Adrenal gland (tissue), 9 donors: ENCODE measurements at regions not wholly inside any gene's neighbourhood (a gene's known extent, or its start where the extent isn't known, plus 50 kb on each side); places are given as distances from the start of the nearest gene placed in this dataset.

Experiments used
- DNase-seq, 7 donors: peaks; one replicate each; pipeline ENCODE4 v3.0.0-alpha.2; 2019 to 2020
- H3K27ac ChIP-seq, 5 donors: fragments of 200-600 bp; sonication (generic) in 4 of 5; 1 replicate in 3 of 5; 2 replicates in 2 of 5; pipeline versions ENCODE4 v1.5.1 to v1.8.0; 2016 to 2020; ENCODE audit warnings: mild to moderate bottlenecking in 1 of 5
- H3K27me3 ChIP-seq: fragments of 200-600 bp; 2 replicates; pipeline ENCODE4 v1.8.0; 2021
- H3K36me3 ChIP-seq, 2 donors: fragments of 200-600 bp; replicated peaks in 1 of 2; 1 replicate in 1 of 2; 2 replicates in 1 of 2; pipeline versions ENCODE4 v1.5.1 to v1.8.0; 2018 to 2022
- H3K4me1 ChIP-seq, 2 donors: fragments of 200-600 bp; replicated peaks in 1 of 2; 1 replicate in 1 of 2; 2 replicates in 1 of 2; pipeline versions ENCODE4 v1.5.1 to v1.8.0; 2018 to 2021
- H3K4me3 ChIP-seq, 4 donors: fragments of 200-600 bp; sonication (generic) in 3 of 4; one replicate each; pipeline ENCODE4 v1.5.1; 2016 to 2018
- H3K9me3 ChIP-seq, 3 donors: fragments of 200-600 bp; sonication (generic) in 1 of 3; replicated peaks in 1 of 3; 1 replicate in 2 of 3; 2 replicates in 1 of 3; pipeline versions ENCODE4 v1.5.1 to v1.8.0; 2016 to 2021
- CTCF ChIP-seq, 6 experiments: fragments of 450-650 bp in 4 of 6; fragments of 200-600 bp in 2 of 6; sonication (generic) in 1 of 6; IDR thresholded peaks; 1 replicate in 5 of 6; 2 replicates in 1 of 6; pipeline versions ENCODE4 v1.5.1 to v1.8.0; 2016 to 2021; ENCODE audit warnings: antibody characterized with exemption in 6 of 6, mild to moderate bottlenecking in 2 of 6, moderate library complexity in 1 of 6
- POLR2A ChIP-seq, 2 donors: fragments of 450-650 bp; IDR thresholded peaks; one replicate each; pipeline ENCODE4 v1.6.1; 2017; ENCODE audit warnings: antibody characterized with exemption in 2 of 2, mild to moderate bottlenecking in 2 of 2, moderate library complexity in 1 of 2
- WGBS, 4 donors: extraction: QIAGEN DNeasy Blood & Tissue Kit in 2 of 4; methylation state at CpG; one replicate each; pipeline versions ENCODE4 v1.1.5 to v1.1.7; 2013 to 2017; 5-methylcytosine and 5-hydroxymethylcytosine counted together
- intact Hi-C, 2 donors: fragments of 100-400 bp; cut with DNase I; formaldehyde crosslinking; loops; one replicate each; pipeline versions ENCODE4 v1.14.1 to v1.15.0; 2022 to 2023
- donor health status: healthy with polysubstance abuse.
- donor health status: Bipolar disorder and iron deficiency.
- donor health status: DM: yes; HTN: yes; CAD: no.
- donor health status: DM: no; HTN: no; CAD: no.
- donor health status: DM: no; HTN: no; CAD: no.

GRCh38 chr1:195306281-195306680, 1302.0 kb downstream of the KCNT2 start:
- H3K4me1 ChIP-seq = no peaks in the 10 kb centered on the region
- intact Hi-C loops = no loop called here
- no peak overlapping the region for H3K4me3 ChIP-seq
- DNase-seq = no peak
- no peaks in the 10 kb centered on the region for H3K27me3 ChIP-seq
- H3K27ac ChIP-seq = no peak overlapping the region
- TF ChIP-seq POLR2A (IDR thresholded peaks at IDR 0.05) = no peak
- TF ChIP-seq CTCF (IDR thresholded peaks at IDR 0.05) = no peak
- WGBS, 4 donors = 57 to 75% (median 66%) methylated on average over 4 of the region's 4 CpGs
- no peaks in the 10 kb centered on the region for H3K9me3 ChIP-seq
- no peaks in the 10 kb centered on the region for H3K36me3 ChIP-seq

DNA sequence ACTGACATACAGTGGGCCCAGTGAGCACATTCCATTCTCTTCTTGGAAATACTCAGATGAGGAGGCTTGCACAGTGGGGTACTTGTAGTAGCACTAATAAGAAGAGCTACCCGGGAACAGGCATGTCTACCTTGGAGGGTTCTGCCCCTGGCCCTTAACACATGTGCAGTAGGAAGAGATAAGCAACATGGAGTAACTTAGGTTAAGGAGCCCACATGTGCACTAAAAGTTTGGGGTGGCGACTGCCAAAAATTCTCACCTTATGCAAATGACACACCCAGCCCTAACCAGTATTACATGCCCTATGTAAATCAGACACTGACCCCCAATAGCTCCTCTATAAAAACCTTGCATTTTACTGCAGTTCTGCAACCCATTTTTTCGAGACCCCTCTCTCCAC, 1313.3 kb downstream of the KCNT2 start:
- TF ChIP-seq POLR2A (IDR thresholded peaks at IDR 0.05) (no peak), CTCF (IDR thresholded peaks at IDR 0.05) (no peak)
- intact Hi-C loops = no loop called here
- Histone ChIP-seq H3K27me3 (no peaks in the 10 kb centered on the region), H3K9me3 (no peaks in the 10 kb centered on the region), H3K4me1 (no peaks in the 10 kb centered on the region), H3K27ac (no peak overlapping the region), H3K4me3 (no peak overlapping the region), H3K36me3 (no peaks in the 10 kb centered on the region)
- DNase-seq = no peak
- 71 to 78% (median 73%) methylated on average over 3 of the region's 3 CpGs for WGBS, 4 donors

DNA sequence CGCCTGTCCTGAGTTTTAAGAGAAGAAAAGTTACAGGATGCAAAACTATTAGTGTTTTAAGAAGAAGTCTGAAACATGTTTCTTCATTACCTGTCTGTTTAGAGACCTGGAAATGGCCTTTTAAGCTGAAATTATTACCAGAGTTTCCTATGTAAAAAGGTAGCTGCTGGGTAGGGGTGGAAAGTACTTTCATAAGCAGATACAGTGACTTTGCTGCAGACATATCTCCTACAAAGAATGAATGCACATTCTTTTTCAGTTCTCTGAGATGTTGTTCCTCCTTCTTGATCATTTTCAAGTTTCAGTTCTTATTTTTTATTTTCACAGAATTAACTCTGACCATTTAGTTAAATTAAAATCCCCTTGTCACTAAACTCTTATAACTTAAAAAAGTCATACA, 1329.6 kb downstream of the KCNT2 start:
- no peak overlapping the region for H3K27ac ChIP-seq
- intact Hi-C loops = no loop called here
- no peaks in the 10 kb centered on the region for H3K9me3 ChIP-seq
- TF ChIP-seq CTCF (IDR thresholded peaks at IDR 0.05) (no peak), POLR2A (IDR thresholded peaks at IDR 0.05) (no peak)
- no peaks in the 10 kb centered on the region for H3K4me1 ChIP-seq
- H3K4me3 ChIP-seq = no peak overlapping the region
- DNase-seq = no peak
- H3K36me3 ChIP-seq = no peaks in the 10 kb centered on the region
- no peaks in the 10 kb centered on the region for H3K27me3 ChIP-seq
- WGBS, 4 donors = 45 to 61% (median 58%) methylated on average over 1 of the region's 1 CpG

DNA sequence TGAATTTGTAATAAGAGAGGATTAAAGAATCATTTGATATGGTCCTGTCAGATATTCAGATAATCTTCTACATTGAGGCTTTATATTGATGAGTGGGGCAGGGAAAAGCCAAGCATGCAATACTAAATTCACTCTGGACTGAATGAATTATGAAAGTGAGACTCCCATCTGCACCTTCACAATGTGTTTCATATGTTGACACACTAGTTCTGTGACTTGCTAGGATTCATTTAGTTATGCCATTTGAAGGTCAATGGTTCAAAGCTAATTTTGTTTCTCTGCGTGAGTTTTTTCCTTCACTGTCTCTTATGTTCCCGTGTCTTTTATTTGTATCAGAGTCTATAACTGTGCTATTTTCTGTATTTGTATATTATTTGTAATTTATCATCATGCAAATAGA, 1332.5 kb downstream of the KCNT2 start:
- H3K4me3 ChIP-seq = no peak overlapping the region
- H3K4me1 ChIP-seq = no peaks in the 10 kb centered on the region
- no peaks in the 10 kb centered on the region for H3K9me3 ChIP-seq
- 51 to 75% (median 57%) methylated on average over 2 of the region's 2 CpGs for WGBS, 4 donors
- intact Hi-C loops = no loop called here
- no peaks in the 10 kb centered on the region for H3K36me3 ChIP-seq
- no peaks in the 10 kb centered on the region for H3K27me3 ChIP-seq
- no peak for TF ChIP-seq CTCF (IDR thresholded peaks at IDR 0.05)
- TF ChIP-seq POLR2A (IDR thresholded peaks at IDR 0.05) = no peak
- H3K27ac ChIP-seq = no peak overlapping the region
- no peak for DNase-seq
